HepG2 (cell line): ENCODE measurements at regions not wholly inside any gene's neighbourhood (a gene's known extent, or its start where the extent isn't known, plus 50 kb on each side); places are given as distances from the start of the nearest gene placed in this dataset.
"Not testable (repeated sequence)": the region's sequence is repeated elsewhere in the genome, so short reads cannot be mapped to it uniquely, and the experiment has no call there.

Experiments used
- ATAC-seq: fragments of 200-7000 bp; cut with Tn5 transposase; 3 replicates; pipeline ENCODE4 v1.9.1; 2020; ENCODE audit warnings: mild to moderate bottlenecking, moderate library complexity
- BruUV-seq: library from RNA; stranded (reverse); fragments of 400-500 nt; replicated peaks from 2 replicates; lab custom pipeline; 2021; lab: Mats Ljungman, UMichigan
- CTCF ChIA-PET: fragments of 300-600 bp; formaldehyde crosslinking; extraction: SDS; loops from one replicate; lab custom pipeline; 2021; ENCODE audit warnings: low total read pairs, inconsistent platforms, low intra/inter-chr PET ratio; lab: Yijun Ruan, JAX
- POLR2A ChIA-PET: fragments of 350-600 bp; sonication (Branson Sonifier 250); formaldehyde crosslinking; loops from one replicate; lab custom pipeline; 2020; ENCODE audit warnings: antibody characterized with exemption, inconsistent platforms; lab: Yijun Ruan, JAX
- DNase-seq: peaks from one replicate; pipeline ENCODE4 v3.0.0-alpha.2; 2015; ENCODE audit warnings: low spot score
- FAIRE-seq: peaks from 3 replicates; lab custom pipeline; 2011; peaks lifted over from hg19 to GRCh38; lab: Jason Lieb, UNC
- H2AFZ ChIP-seq: one replicate; pipeline ENCODE4 v1.6.1; 2011; ENCODE audit warnings: low read length, inconsistent platforms
- H3K27ac ChIP-seq: fragments of 300-600 bp; 3 replicates; pipeline ENCODE4 v1.8.0; 2011; ENCODE audit warnings: mixed run types, mild to moderate bottlenecking, mixed read lengths, low read length, inconsistent platforms; ENCODE audit not compliant: insufficient read depth; ENCODE audit errors: extremely low read length
- H3K27me3 ChIP-seq, 2 experiments: fragments of 200-600 bp in 1 of 2; 2 replicates in 1 of 2; 3 replicates in 1 of 2; pipeline versions ENCODE4 v1.6.0 to v1.8.0; 2011; ENCODE audit warnings: low read length in 2 of 2, mild to moderate bottlenecking in 2 of 2, moderate library complexity in 2 of 2, inconsistent platforms in 1 of 2; ENCODE audit not compliant: insufficient read depth in 2 of 2, control insufficient read depth in 1 of 2
- H3K36me3 ChIP-seq, 2 experiments: fragments of 200-600 bp in 1 of 2; replicated peaks in 1 of 2; 2 replicates in 1 of 2; 3 replicates in 1 of 2; pipeline versions ENCODE4 v1.5.1 to v1.8.0; 2011; ENCODE audit warnings: low read length in 2 of 2, inconsistent platforms in 1 of 2; ENCODE audit not compliant: insufficient read depth in 2 of 2, control insufficient read depth in 1 of 2
- H3K4me1 ChIP-seq: 2 replicates; pipeline ENCODE4 v1.5.1; 2012; ENCODE audit warnings: low read length, inconsistent platforms; ENCODE audit not compliant: insufficient read depth
- H3K4me2 ChIP-seq: 2 replicates; pipeline ENCODE4 v1.6.0; 2011; ENCODE audit warnings: low read depth, low read length, inconsistent platforms
- H3K4me3 ChIP-seq, 3 experiments: fragments of 200-600 bp in 1 of 3; sonication (generic), shearing (Covaris generic) in 1 of 3; replicated peaks in 1 of 3; 2 replicates each; pipeline ENCODE4 v1.5.1; 2011 to 2016; ENCODE audit warnings: low read length in 3 of 3, inconsistent platforms in 2 of 3, low read depth in 2 of 3, mild to moderate bottlenecking in 2 of 3, control low read depth in 1 of 3, mixed read lengths in 1 of 3; ENCODE audit not compliant: insufficient read depth in 1 of 3
- H3K79me2 ChIP-seq: one replicate; pipeline ENCODE4 v1.6.1; 2011; ENCODE audit warnings: low read length, inconsistent platforms; ENCODE audit not compliant: insufficient read depth
- H3K9ac ChIP-seq: 2 replicates; pipeline ENCODE4 v1.6.0; 2011; ENCODE audit warnings: mild to moderate bottlenecking, low read depth, low read length, inconsistent platforms; ENCODE audit not compliant: insufficient read depth
- H3K9me3 ChIP-seq: 2 replicates; pipeline ENCODE4 v1.5.1; 2012; ENCODE audit warnings: mild to moderate bottlenecking, low read length
- H4K20me1 ChIP-seq: 2 replicates; pipeline ENCODE4 v1.6.0; 2011; ENCODE audit warnings: inconsistent platforms, mild to moderate bottlenecking, low read length, moderate library complexity; ENCODE audit not compliant: insufficient read depth
- CREB1 ChIP-seq, 2 experiments: fragments of 450-650 bp in 1 of 2; IDR thresholded peaks; 2 replicates each; pipeline ENCODE4 v1.6.1; 2016 to 2017; ENCODE audit warnings: control low read depth in 1 of 2, mild to moderate bottlenecking in 1 of 2, missing compliant biosample characterization in 1 of 2, missing genetic modification characterization in 1 of 2
- FOSL2 ChIP-seq: sonication (generic); formaldehyde crosslinking; IDR thresholded peaks from 2 replicates; pipeline ENCODE4 v1.4.0; 2020; ENCODE audit warnings: missing genetic modification reagents
- HNRNPL ChIP-seq: fragments of 200-400 bp; formaldehyde crosslinking; IDR thresholded peaks from 2 replicates; pipeline ENCODE4 v1.6.1; 2017; ENCODE audit warnings: mild to moderate bottlenecking, low read depth, low read length
- HNRNPUL1 ChIP-seq: fragments of 200-400 bp; formaldehyde crosslinking; IDR thresholded peaks from 2 replicates; pipeline ENCODE4 v1.6.1; 2017; ENCODE audit warnings: low read depth, mild to moderate bottlenecking, low read length, moderate library complexity
- KDM5A ChIP-seq: fragments of 200-600 bp; sonication (generic); IDR thresholded peaks from 2 replicates; pipeline ENCODE4 v1.7.0; 2018; ENCODE audit warnings: antibody characterized with exemption, mild to moderate bottlenecking, low read length, borderline replicate concordance
- NR2F2 ChIP-seq: IDR thresholded peaks from 2 replicates; pipeline ENCODE4 v1.6.1; 2012; ENCODE audit warnings: low read depth, inconsistent platforms, borderline replicate concordance
- TEAD2 ChIP-seq: sonication (generic); formaldehyde crosslinking; IDR thresholded peaks from 2 replicates; pipeline ENCODE4 v1.9.0; 2021; ENCODE audit warnings: missing genetic modification reagents
- XRCC5 ChIP-seq: fragments of 200-400 bp; formaldehyde crosslinking; optimal IDR thresholded peaks from 2 replicates; pipeline ENCODE3; 2017; ENCODE audit warnings: mild to moderate bottlenecking, low read length
- ZNF546 ChIP-seq: sonication (generic); formaldehyde crosslinking; conservative IDR thresholded peaks from 2 replicates; pipeline ENCODE4 v1.8.1; 2023; ENCODE audit warnings: mild to moderate bottlenecking, missing genetic modification reagents
- ZNF552 ChIP-seq: sonication (generic); formaldehyde crosslinking; IDR thresholded peaks from 2 replicates; pipeline ENCODE4 v1.9.0; 2022; ENCODE audit warnings: missing genetic modification reagents, mild to moderate bottlenecking, borderline replicate concordance
- ZNF557 ChIP-seq: sonication (generic); formaldehyde crosslinking; IDR thresholded peaks from 2 replicates; pipeline ENCODE4 v1.4.0; 2020; ENCODE audit warnings: missing genetic modification reagents
- ZNF746 ChIP-seq: sonication (generic); formaldehyde crosslinking; IDR thresholded peaks from 2 replicates; pipeline ENCODE4 v1.8.0; 2022; ENCODE audit warnings: mild to moderate bottlenecking, missing genetic modification reagents
- WGBS: methylation state at CpG from one replicate; pipeline ENCODE4 v1.1.6; 2017; ENCODE audit warnings: low lambda C conversion rate; 5-methylcytosine and 5-hydroxymethylcytosine counted together
- in situ Hi-C: cut with HindIII; loops from 2 replicates; pipeline ENCODE4 v1.10.0; 2017; ENCODE audit warnings: low pct_unique_long_range_greater_than_20kb; ENCODE audit not compliant: extremely low pct_ligation_motif_present
- intact Hi-C: fragments of 100-400 bp; cut with micrococcal nuclease; formaldehyde crosslinking; loops from one replicate; pipeline ENCODE4 v1.10.0; 2022; ENCODE audit not compliant: unreplicated experiment

GRCh38 chr13:73162912-73163911 is 104.4 kb downstream of the KLF5 start:
- no peak for FAIRE-seq
- no peak overlapping the region for H3K4me2 ChIP-seq
- BruUV-seq: no TSS peak
- peak; percentile 12 for DNase-seq
- POLR2A ChIA-PET: no interaction called here
- no peaks in the 10 kb centered on the region for H3K36me3 ChIP-seq
- no peak overlapping the region for H3K4me3 ChIP-seq
- intact Hi-C loops (no loop called here), in situ Hi-C loops (no loop called here)
- WGBS: 0% methylated on average over 2 of the region's 2 CpGs
- no peak; the same call in 2 of the 3 replicates for ATAC-seq
- no peaks in the 10 kb centered on the region for H4K20me1 ChIP-seq
- peaks cover 7% of the 10 kb centered on the region; the same call in 1 of the 2 replicates for H3K4me1 ChIP-seq
- no peak overlapping the region for H3K27ac ChIP-seq
- peak; percentile 81 for TF ChIP-seq CREB1 (IDR thresholded peaks at IDR 0.05)
- TF ChIP-seq CREB1 (CRISPR knock-in tag; IDR thresholded peaks at IDR 0.05): no peak
- no peak for TF ChIP-seq HNRNPL
- no peak for TF ChIP-seq XRCC5
- TF ChIP-seq FOSL2: peak; percentile 40; the same call in 1 of the 2 replicates
- no peak for TF ChIP-seq ZNF746 (CRISPR knock-in tag)
- no peak for TF ChIP-seq ZNF552 (CRISPR knock-in tag)
- TF ChIP-seq HNRNPUL1: no peak
- TF ChIP-seq NR2F2: no peak
- TF ChIP-seq ZNF546 (CRISPR knock-in tag): no peak
- no peak for TF ChIP-seq ZNF557 (CRISPR knock-in tag)
- no peak for TF ChIP-seq TEAD2 (CRISPR knock-in tag)
- no peak for TF ChIP-seq KDM5A
- H3K79me2 ChIP-seq: no peaks in the 10 kb centered on the region
- CTCF ChIA-PET: no interaction called here
- no peaks in the 10 kb centered on the region for H3K9me3 ChIP-seq
- no peak overlapping the region for H2AFZ ChIP-seq
- H3K9ac ChIP-seq: no peak overlapping the region
- H3K27me3 ChIP-seq: no peaks in the 10 kb centered on the region

GRCh38 chr13:73160371-73161031 is 101.7 kb downstream of the KLF5 start:
- 27% methylated on average over 5 of the region's 5 CpGs for WGBS
- H3K4me1 ChIP-seq, H3K27me3 ChIP-seq, ATAC-seq, H2AFZ ChIP-seq, H3K36me3 ChIP-seq, H4K20me1 ChIP-seq, BruUV-seq, H3K27ac ChIP-seq, H3K9me3 ChIP-seq, FAIRE-seq, H3K4me3 ChIP-seq, in situ Hi-C loops, H3K4me2 ChIP-seq, intact Hi-C loops, CTCF ChIA-PET, POLR2A ChIA-PET, H3K9ac ChIP-seq, DNase-seq, H3K79me2 ChIP-seq: not testable (repeated sequence)
